GM10266 (cell line): ENCODE measurements at regions not wholly inside any gene's neighbourhood (a gene's known extent, or its start where the extent isn't known, plus 50 kb on each side); places are given as distances from the start of the nearest gene placed in this dataset.

ENCODE experiments used
- DNase-seq: peaks from one replicate; pipeline ENCODE4 v3.0.0; 2012; ENCODE audit errors: extremely low spot score
- TF ChIP-seq, protein P1 (sequence below): IDR thresholded peaks from 2 replicates; pipeline ENCODE4 v1.5.1; 2012; ENCODE audit warnings: mild to moderate bottlenecking, low read depth; ENCODE audit not compliant: control insufficient read depth, insufficient read depth; ENCODE audit errors: missing control alignments

DNA sequence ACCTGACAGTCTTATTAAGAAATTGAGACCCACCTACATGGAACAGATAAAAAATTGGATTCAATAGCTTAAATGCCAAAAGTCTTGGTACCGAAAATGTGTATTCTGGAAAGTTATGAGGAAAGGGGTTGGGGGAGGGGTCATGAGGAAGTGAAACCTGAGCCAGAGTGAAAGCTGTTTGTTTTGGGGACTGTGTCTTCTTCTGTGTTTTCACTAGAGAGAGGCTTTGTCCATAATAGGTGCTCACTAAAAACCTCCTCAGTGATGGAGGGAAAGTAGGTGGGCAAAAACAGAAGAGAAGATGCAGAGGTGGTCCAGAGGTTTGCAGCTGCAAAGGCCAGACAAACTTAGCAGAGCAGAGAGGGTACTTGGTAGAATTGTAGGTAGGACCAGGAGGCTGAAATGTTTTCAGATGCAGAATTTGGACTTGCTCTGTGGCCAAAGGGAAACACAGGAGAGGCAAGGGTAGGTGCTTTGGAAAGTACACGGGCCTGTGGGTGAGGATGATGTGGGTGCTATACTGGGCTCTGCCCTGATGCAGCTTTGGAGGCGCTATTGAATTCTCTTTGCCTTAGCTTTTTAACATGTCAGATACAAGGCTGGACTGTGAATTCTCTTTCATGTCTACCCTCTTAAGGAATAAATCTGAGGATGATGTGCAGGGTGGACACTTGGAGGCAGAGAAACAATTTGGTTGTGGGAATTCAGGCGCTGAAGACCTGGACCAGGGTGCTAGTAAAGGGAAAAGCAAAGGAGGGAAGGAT, 254.6 kb downstream of the PTEN start:
- DNase-seq, result no peak
- TF ChIP-seq, protein P1, sequence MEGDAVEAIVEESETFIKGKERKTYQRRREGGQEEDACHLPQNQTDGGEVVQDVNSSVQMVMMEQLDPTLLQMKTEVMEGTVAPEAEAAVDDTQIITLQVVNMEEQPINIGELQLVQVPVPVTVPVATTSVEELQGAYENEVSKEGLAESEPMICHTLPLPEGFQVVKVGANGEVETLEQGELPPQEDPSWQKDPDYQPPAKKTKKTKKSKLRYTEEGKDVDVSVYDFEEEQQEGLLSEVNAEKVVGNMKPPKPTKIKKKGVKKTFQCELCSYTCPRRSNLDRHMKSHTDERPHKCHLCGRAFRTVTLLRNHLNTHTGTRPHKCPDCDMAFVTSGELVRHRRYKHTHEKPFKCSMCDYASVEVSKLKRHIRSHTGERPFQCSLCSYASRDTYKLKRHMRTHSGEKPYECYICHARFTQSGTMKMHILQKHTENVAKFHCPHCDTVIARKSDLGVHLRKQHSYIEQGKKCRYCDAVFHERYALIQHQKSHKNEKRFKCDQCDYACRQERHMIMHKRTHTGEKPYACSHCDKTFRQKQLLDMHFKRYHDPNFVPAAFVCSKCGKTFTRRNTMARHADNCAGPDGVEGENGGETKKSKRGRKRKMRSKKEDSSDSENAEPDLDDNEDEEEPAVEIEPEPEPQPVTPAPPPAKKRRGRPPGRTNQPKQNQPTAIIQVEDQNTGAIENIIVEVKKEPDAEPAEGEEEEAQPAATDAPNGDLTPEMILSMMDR, result peak; percentile 43

DNA sequence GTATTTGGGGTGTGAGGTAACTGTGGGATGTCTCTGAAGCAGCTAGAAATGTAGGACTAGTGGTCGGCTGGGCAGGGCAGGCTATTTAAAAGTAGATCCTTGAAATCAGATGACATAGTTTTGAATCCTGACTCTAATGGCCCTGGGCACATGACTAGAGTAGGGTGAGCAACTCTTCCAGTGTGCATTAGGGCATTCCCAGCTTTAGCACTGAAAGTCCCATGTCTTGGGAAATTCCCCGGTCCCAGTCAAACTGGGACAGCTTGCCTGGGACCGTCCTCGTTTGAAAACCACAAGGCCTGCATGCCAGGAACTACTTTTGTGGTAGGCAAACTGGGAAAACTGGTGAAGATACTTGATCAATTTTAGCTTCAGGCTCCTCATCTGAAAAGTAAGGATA, 255.3 kb downstream of the PTEN start:
- TF ChIP-seq, protein P1, result no peak
- DNase-seq, result no peak

DNA sequence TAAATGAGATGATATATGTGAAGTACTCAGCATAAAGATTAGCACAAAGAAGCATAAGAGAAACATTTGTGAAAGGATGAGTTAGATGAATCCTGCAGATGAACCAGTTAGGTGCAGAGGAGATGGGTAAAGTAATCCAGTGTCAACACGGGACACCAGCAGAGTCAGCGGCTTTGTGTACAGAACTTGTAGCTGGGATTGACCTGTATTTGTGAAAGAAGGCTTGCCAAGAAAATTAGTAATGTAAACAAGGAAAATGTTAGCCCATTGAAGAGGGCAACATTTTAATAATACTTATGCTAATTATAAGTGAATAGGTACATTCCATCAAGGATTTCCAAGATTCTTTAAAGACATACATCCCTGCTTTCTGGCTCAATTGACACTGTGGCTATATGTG, 255.7 kb downstream of the PTEN start:
- TF ChIP-seq, protein P1, result no peak
- no peak for DNase-seq

DNA sequence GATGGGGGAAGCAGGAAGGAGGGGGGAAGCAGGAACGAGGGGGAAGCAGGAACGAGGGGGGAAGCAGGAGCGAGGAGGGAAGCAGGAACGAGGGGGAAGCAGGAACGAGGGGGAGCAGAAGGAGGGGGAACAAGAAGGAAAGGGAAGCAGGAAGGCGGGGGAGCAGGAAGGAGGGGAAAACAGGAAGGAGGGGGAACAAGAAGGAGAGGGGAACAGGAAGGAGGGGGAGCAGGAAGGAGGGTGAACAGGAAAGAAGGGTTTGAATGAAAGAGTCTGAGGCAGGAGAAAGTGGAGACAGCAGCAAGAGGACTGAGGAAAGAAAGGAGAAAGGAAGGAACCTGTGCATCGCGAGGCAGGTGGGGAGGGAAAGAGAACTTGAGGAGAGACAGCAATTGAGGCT, 256.6 kb downstream of the PTEN start:
- no peak for DNase-seq
- TF ChIP-seq, protein P1, result no peak

DNA sequence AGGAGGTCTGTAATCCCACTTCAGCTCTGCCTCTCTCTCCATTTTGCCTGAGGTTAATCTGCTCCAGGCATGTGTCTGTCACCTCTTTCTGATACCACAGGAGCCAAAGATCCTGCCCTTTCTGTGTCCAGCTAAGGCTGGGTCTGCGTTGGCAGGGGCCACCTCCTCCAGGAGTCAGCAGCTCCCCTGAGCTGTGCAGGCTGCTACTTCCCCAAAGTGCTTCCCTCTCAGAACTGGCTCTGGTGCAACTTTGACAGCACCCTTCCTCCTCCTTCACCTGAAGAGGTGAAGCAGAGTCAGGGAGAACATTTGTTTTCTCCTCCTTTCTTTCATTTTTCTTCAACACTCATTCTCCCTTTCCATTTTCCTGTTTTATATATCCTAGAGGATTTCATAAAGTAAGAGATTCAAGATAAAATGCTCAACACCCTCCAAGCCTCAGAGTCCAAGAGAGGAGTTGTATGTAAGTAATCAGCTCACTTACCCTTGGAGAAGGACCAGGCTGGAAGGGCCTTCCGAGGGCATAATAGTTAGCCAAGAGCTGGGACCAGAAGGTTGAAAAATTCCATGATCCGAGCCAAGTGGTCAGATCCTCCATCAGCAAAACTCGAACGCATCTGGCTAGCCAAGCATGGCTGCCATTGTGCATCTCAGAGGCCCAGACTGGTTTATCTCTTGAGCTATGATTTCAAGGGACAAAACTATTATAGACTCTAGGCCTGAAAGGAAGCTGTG, 257.3 kb downstream of the PTEN start:
- DNase-seq, result no peak
- TF ChIP-seq, protein P1, result no peak

DNA sequence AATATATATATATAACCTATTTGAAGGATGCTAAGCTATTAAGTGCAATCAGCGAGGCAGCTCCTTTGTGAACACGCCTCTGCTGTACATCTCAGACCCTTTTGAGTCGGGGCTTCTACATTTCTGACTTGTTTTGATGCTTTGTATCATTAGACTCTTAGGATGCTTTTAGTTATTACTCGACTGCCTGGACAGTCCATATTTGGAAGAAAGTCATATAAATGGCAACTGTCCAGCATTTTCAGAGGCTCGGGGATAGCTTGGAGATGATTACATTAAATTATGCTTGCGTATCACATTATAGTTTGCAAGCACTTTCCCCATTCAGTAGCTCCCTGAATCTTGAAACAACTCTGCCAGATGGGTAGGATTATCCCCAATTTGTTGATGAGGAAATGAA, 257.9 kb downstream of the PTEN start:
- TF ChIP-seq, protein P1, result no peak
- no peak for DNase-seq

DNA sequence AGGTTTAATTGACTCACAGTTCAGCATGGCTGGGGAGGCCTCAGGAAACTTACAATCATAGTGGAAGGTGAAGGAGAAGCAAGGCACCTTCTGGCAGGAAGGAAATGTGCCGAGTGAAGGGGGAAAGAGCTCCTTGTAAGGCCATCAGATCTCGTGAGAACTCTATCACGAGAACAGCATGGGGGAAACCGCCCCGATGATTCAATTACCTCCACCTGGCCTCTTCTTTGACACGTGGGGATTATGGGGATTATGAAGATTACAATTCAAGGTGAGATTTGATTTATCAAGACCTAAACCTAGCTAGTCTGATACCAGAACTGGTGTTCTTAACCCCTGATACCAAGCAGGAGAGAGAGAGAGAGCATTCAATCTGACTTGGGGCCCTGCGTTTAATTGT, 258.7 kb downstream of the PTEN start:
- DNase-seq, result no peak
- TF ChIP-seq, protein P1, result no peak
